Liver (tissue), 8 donors: ENCODE measurements at regions not wholly inside any gene's neighbourhood (a gene's known extent, or its start where the extent isn't known, plus 50 kb on each side); places are given as distances from the start of the nearest gene placed in this dataset.

Source experiments
- DNase-seq: peaks from one replicate; pipeline ENCODE4 v3.0.0-alpha.2; 2017; ENCODE audit warnings: low spot score
- H3K27ac ChIP-seq, 2 donors: one replicate each; pipeline ENCODE4 v1.7.0; 2013; ENCODE audit warnings: inconsistent platforms in 2 of 2, low read length in 2 of 2, control low read depth in 1 of 2, low read depth in 1 of 2, mild to moderate bottlenecking in 1 of 2
- H3K27me3 ChIP-seq, 4 donors: one replicate each; pipeline versions ENCODE4 v1.6.1 to v1.7.0; 2013; ENCODE audit warnings: low read length in 3 of 4, inconsistent platforms in 1 of 4, mild to moderate bottlenecking in 1 of 4, moderate library complexity in 1 of 4; ENCODE audit not compliant: control insufficient read depth in 4 of 4, insufficient read depth in 4 of 4
- H3K36me3 ChIP-seq, 4 donors: one replicate each; pipeline versions ENCODE4 v1.6.1 to v1.7.0; 2013; ENCODE audit warnings: low read length in 3 of 4, mild to moderate bottlenecking in 3 of 4, low read depth in 1 of 4, moderate library complexity in 1 of 4; ENCODE audit not compliant: control insufficient read depth in 4 of 4, insufficient read depth in 3 of 4
- H3K4me1 ChIP-seq, 4 donors: one replicate each; pipeline versions ENCODE4 v1.6.1 to v1.7.0; 2013; ENCODE audit warnings: low read length in 3 of 4, mild to moderate bottlenecking in 3 of 4, moderate library complexity in 1 of 4; ENCODE audit not compliant: control insufficient read depth in 4 of 4, insufficient read depth in 4 of 4
- H3K4me3 ChIP-seq, 3 donors: one replicate each; pipeline versions ENCODE4 v1.6.1 to v1.7.0; 2013; ENCODE audit warnings: low read length in 3 of 3, control low read depth in 1 of 3, low read depth in 1 of 3, mild to moderate bottlenecking in 1 of 3
- H3K9ac ChIP-seq, 2 donors: one replicate each; pipeline ENCODE4 v1.7.0; 2013; ENCODE audit warnings: low read length in 2 of 2, mild to moderate bottlenecking in 2 of 2, moderate library complexity in 2 of 2, control low read depth in 1 of 2, low read depth in 1 of 2
- H3K9me3 ChIP-seq, 4 donors: one replicate each; pipeline versions ENCODE4 v1.6.1 to v1.7.0; 2013; ENCODE audit warnings: low read length in 3 of 4; ENCODE audit not compliant: control insufficient read depth in 4 of 4
- EGR1 ChIP-seq, 2 donors: IDR thresholded peaks; 2 replicates each; pipeline ENCODE4 v1.6.1; 2016 to 2018; ENCODE audit warnings: antibody characterized with exemption in 2 of 2, low read depth in 2 of 2
- FOXA1 ChIP-seq: IDR thresholded peaks from 2 replicates; pipeline ENCODE4 v1.6.1; 2016; ENCODE audit warnings: antibody characterized with exemption
- FOXA2 ChIP-seq: IDR thresholded peaks from 2 replicates; pipeline ENCODE4 v1.6.1; 2016; ENCODE audit warnings: antibody characterized with exemption
- GABPA ChIP-seq, 2 donors: IDR thresholded peaks in 1 of 2; conservative IDR thresholded peaks in 1 of 2; 2 replicates each; pipeline ENCODE4 v1.6.1; 2016; ENCODE audit warnings: antibody characterized with exemption in 2 of 2, mild to moderate bottlenecking in 1 of 2, moderate library complexity in 1 of 2
- HNF4A ChIP-seq, 2 donors: conservative IDR thresholded peaks; 2 replicates each; pipeline ENCODE4 v1.6.1; 2016; ENCODE audit warnings: antibody characterized with exemption in 2 of 2, mild to moderate bottlenecking in 2 of 2
- HNF4G ChIP-seq: IDR thresholded peaks from 2 replicates; pipeline ENCODE4 v1.6.1; 2016; ENCODE audit warnings: antibody characterized with exemption
- JUND ChIP-seq, 2 donors: IDR thresholded peaks; 2 replicates each; pipeline ENCODE4 v1.6.1; 2016; ENCODE audit warnings: antibody characterized with exemption in 2 of 2
- NR2F2 ChIP-seq: IDR thresholded peaks from 2 replicates; pipeline ENCODE4 v1.6.1; 2016; ENCODE audit warnings: antibody characterized with exemption
- RAD21 ChIP-seq, 2 donors: IDR thresholded peaks; 2 replicates each; pipeline ENCODE4 v1.6.1; 2016; ENCODE audit warnings: antibody characterized with exemption in 2 of 2, mild to moderate bottlenecking in 2 of 2
- RXRA ChIP-seq, 2 donors: IDR thresholded peaks; 2 replicates each; pipeline ENCODE4 v1.6.1; 2017 to 2018; ENCODE audit warnings: antibody characterized with exemption in 2 of 2, mild to moderate bottlenecking in 1 of 2
- SP1 ChIP-seq: IDR thresholded peaks from 2 replicates; pipeline ENCODE4 v1.6.1; 2018; ENCODE audit warnings: antibody characterized with exemption, mild to moderate bottlenecking
- TAF1 ChIP-seq: conservative IDR thresholded peaks from 2 replicates; pipeline ENCODE4 v1.6.1; 2016; ENCODE audit warnings: antibody characterized with exemption, mild to moderate bottlenecking
- YY1 ChIP-seq: IDR thresholded peaks from 2 replicates; pipeline ENCODE4 v1.6.1; 2016; ENCODE audit warnings: antibody characterized with exemption, mild to moderate bottlenecking
- WGBS: extraction: QIAGEN DNeasy Blood & Tissue Kit; methylation state at CpG from one replicate; pipeline ENCODE4 v1.1.7; 2013; 5-methylcytosine and 5-hydroxymethylcytosine counted together
- TF ChIP-seq, protein P1 (sequence below): IDR thresholded peaks from 2 replicates; pipeline ENCODE4 v1.6.1; 2016; ENCODE audit warnings: antibody characterized with exemption, mild to moderate bottlenecking
- TF ChIP-seq, protein P2 (sequence below): IDR thresholded peaks from 2 replicates; pipeline ENCODE4 v1.6.1; 2016; ENCODE audit warnings: antibody characterized with exemption
- TF ChIP-seq, protein P3 (sequence below): IDR thresholded peaks from 2 replicates; pipeline ENCODE4 v1.6.1; 2016; ENCODE audit warnings: antibody characterized with exemption
- TF ChIP-seq, protein P4 (sequence below): fragments of 150-350 bp; IDR thresholded peaks from 2 replicates; pipeline ENCODE4 v1.5.1; 2017; ENCODE audit warnings: improper control_type of control experiment, low read depth, low read length; ENCODE audit not compliant: missing input control
- donor health status: healthy.
- donor health status: healthy.
- donor health status: healthy.
- donor health status: healthy.
- donor health status: healthy.

DNA sequence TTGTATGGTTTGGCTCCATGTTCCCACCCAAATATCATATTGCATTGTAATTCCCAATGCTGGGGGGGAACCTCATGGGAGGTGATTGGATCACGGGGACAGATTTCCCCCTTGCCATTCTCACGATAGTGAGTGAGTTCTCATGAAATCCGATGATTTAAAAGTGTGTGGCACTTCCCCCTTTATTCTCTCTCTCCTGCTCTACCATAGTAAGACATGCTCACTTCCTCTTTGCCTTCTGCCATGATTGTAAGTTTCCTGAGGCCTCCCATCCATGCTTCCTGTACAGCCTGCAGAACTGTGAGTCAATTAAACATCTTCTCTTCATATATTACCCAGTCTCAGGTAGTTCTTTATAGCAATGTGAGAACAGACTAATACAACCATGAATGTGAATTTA lies 211.6 kb upstream of the NR5A2 start:
- WGBS, result 87% methylated on average over 3 of the region's 3 CpGs
- no peaks in the 10 kb centered on the region for H3K9me3 ChIP-seq
- DNase-seq, result no peak
- no peaks in the 10 kb centered on the region for H3K27me3 ChIP-seq
- no peak overlapping the region for H3K27ac ChIP-seq
- no peak overlapping the region for H3K4me3 ChIP-seq
- no peak overlapping the region for H3K9ac ChIP-seq
- H3K36me3 ChIP-seq, result no peaks in the 10 kb centered on the region
- TF ChIP-seq HNF4A (conservative IDR thresholded peaks at IDR 0.05) (no peak), NR2F2 (no peak), RAD21 (IDR thresholded peaks at IDR 0.05) (no peak), FOXA1 (no peak), FOXA2 (no peak), RXRA (IDR thresholded peaks at IDR 0.05) (no peak), EGR1 (IDR thresholded peaks at IDR 0.05; ENCODE audit: low read depth in 2 of 2) (no peak), GABPA (IDR thresholded peaks at IDR 0.05 in 1 of 2, conservative IDR thresholded peaks at IDR 0.05 in 1 of 2) (no peak), SP1 (no peak), HNF4G (no peak), TAF1 (no peak), YY1 (no peak), JUND (IDR thresholded peaks at IDR 0.05) (no peak)
- TF ChIP-seq, protein P1, sequence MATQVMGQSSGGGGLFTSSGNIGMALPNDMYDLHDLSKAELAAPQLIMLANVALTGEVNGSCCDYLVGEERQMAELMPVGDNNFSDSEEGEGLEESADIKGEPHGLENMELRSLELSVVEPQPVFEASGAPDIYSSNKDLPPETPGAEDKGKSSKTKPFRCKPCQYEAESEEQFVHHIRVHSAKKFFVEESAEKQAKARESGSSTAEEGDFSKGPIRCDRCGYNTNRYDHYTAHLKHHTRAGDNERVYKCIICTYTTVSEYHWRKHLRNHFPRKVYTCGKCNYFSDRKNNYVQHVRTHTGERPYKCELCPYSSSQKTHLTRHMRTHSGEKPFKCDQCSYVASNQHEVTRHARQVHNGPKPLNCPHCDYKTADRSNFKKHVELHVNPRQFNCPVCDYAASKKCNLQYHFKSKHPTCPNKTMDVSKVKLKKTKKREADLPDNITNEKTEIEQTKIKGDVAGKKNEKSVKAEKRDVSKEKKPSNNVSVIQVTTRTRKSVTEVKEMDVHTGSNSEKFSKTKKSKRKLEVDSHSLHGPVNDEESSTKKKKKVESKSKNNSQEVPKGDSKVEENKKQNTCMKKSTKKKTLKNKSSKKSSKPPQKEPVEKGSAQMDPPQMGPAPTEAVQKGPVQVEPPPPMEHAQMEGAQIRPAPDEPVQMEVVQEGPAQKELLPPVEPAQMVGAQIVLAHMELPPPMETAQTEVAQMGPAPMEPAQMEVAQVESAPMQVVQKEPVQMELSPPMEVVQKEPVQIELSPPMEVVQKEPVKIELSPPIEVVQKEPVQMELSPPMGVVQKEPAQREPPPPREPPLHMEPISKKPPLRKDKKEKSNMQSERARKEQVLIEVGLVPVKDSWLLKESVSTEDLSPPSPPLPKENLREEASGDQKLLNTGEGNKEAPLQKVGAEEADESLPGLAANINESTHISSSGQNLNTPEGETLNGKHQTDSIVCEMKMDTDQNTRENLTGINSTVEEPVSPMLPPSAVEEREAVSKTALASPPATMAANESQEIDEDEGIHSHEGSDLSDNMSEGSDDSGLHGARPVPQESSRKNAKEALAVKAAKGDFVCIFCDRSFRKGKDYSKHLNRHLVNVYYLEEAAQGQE, result no peak
- TF ChIP-seq, protein P2, sequence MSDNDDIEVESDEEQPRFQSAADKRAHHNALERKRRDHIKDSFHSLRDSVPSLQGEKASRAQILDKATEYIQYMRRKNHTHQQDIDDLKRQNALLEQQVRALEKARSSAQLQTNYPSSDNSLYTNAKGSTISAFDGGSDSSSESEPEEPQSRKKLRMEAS, result no peak
- TF ChIP-seq, protein P3, sequence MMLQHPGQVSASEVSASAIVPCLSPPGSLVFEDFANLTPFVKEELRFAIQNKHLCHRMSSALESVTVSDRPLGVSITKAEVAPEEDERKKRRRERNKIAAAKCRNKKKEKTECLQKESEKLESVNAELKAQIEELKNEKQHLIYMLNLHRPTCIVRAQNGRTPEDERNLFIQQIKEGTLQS, result no peak
- TF ChIP-seq, protein P4, sequence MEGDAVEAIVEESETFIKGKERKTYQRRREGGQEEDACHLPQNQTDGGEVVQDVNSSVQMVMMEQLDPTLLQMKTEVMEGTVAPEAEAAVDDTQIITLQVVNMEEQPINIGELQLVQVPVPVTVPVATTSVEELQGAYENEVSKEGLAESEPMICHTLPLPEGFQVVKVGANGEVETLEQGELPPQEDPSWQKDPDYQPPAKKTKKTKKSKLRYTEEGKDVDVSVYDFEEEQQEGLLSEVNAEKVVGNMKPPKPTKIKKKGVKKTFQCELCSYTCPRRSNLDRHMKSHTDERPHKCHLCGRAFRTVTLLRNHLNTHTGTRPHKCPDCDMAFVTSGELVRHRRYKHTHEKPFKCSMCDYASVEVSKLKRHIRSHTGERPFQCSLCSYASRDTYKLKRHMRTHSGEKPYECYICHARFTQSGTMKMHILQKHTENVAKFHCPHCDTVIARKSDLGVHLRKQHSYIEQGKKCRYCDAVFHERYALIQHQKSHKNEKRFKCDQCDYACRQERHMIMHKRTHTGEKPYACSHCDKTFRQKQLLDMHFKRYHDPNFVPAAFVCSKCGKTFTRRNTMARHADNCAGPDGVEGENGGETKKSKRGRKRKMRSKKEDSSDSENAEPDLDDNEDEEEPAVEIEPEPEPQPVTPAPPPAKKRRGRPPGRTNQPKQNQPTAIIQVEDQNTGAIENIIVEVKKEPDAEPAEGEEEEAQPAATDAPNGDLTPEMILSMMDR, result no peak
- peaks cover 0 to under 1% (median 0%) of the 10 kb centered on the region in 4 donors for H3K4me1 ChIP-seq

DNA sequence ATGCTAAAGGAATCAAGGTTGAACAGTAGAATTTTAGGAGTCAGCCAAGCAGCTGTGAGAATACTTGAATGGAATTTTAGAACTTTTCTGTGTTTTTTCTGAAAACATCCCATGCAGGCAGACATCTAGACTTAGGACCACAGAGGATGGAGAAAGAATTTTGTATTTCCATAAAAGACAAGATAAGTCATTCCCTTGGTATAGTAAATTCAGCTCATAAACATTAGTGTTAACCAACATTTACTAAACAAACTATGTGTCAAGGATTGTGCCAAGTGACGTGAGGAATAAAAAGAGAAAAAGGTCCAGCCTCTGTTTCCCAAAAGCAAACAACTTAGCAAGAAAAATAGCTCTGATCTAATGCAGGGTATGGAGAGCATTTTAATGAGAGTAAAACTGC lies 210.2 kb upstream of the NR5A2 start:
- H3K36me3 ChIP-seq, result no peaks in the 10 kb centered on the region
- DNase-seq, result no peak
- H3K4me1 ChIP-seq, result peaks cover 0 to 8% (median 0%) of the 10 kb centered on the region in 4 donors
- no peaks in the 10 kb centered on the region for H3K27me3 ChIP-seq
- no peak overlapping the region for H3K9ac ChIP-seq
- WGBS, result 86% methylated on average over 1 of the region's 1 CpG
- no peaks in the 10 kb centered on the region for H3K9me3 ChIP-seq
- H3K27ac ChIP-seq, result no peak overlapping the region
- no peak overlapping the region for H3K4me3 ChIP-seq
- TF ChIP-seq JUND (IDR thresholded peaks at IDR 0.05), result no peak
- TF ChIP-seq, protein P1, result no peak
- TF ChIP-seq, protein P2, result no peak
- no peak for TF ChIP-seq GABPA (IDR thresholded peaks at IDR 0.05 in 1 of 2, conservative IDR thresholded peaks at IDR 0.05 in 1 of 2)
- TF ChIP-seq FOXA2, result no peak
- no peak for TF ChIP-seq SP1
- TF ChIP-seq FOXA1, result no peak
